Esophagus muscularis mucosa (tissue), 4 donors: ENCODE measurements at regions not wholly inside any gene's neighbourhood (a gene's known extent, or its start where the extent isn't known, plus 50 kb on each side); places are given as distances from the start of the nearest gene placed in this dataset.

Experiments used
- DNase-seq: peaks from one replicate; pipeline ENCODE4 v3.0.0-alpha.2; 2017; ENCODE audit errors: extremely low spot score
- H3K27ac ChIP-seq, 4 donors: fragments of 200-600 bp; sonication (generic); replicated peaks in 1 of 4; 1 replicate in 3 of 4; 2 replicates in 1 of 4; pipeline ENCODE4 v1.5.1; 2016 to 2019; ENCODE audit warnings: mild to moderate bottlenecking in 1 of 4
- H3K27me3 ChIP-seq, 4 donors: fragments of 200-600 bp; sonication (generic); one replicate each; pipeline versions ENCODE4 v1.5.1 to v1.6.0; 2016 to 2019
- H3K36me3 ChIP-seq, 4 donors: fragments of 200-600 bp; sonication (generic); one replicate each; pipeline ENCODE4 v1.5.1; 2016 to 2019
- H3K4me1 ChIP-seq, 4 donors: fragments of 200-600 bp; sonication (generic); one replicate each; pipeline ENCODE4 v1.5.1; 2016 to 2019
- H3K4me3 ChIP-seq, 4 donors: fragments of 200-600 bp; sonication (generic); 1 replicate in 2 of 4; 2 replicates in 2 of 4; pipeline ENCODE4 v1.5.1; 2016 to 2019; ENCODE audit warnings: mild to moderate bottlenecking in 4 of 4, moderate library complexity in 1 of 4
- H3K9me3 ChIP-seq, 4 donors: fragments of 200-600 bp; sonication (generic); 1 replicate in 3 of 4; 2 replicates in 1 of 4; pipeline ENCODE4 v1.5.1; 2016 to 2019
- EP300 ChIP-seq: sonication (generic); formaldehyde crosslinking; IDR thresholded peaks from one replicate; pipeline ENCODE4 v1.6.1; 2017; ENCODE audit warnings: antibody characterized with exemption
- POLR2A ChIP-seq: fragments of 450-650 bp; IDR thresholded peaks from one replicate; pipeline ENCODE4 v1.6.1; 2017; ENCODE audit warnings: antibody characterized with exemption, moderate library complexity, mild to moderate bottlenecking, low read depth
- POLR2AphosphoS5 ChIP-seq, 2 donors: sonication (generic); formaldehyde crosslinking; IDR thresholded peaks; one replicate each; pipeline ENCODE4 v1.6.1; 2017; ENCODE audit warnings: antibody characterized with exemption in 2 of 2
- WGBS: methylation state at CpG from one replicate; pipeline ENCODE4 v1.1.5; 2018; 5-methylcytosine and 5-hydroxymethylcytosine counted together
- intact Hi-C: fragments of 100-400 bp; cut with DNase I; formaldehyde crosslinking; loops from one replicate; pipeline ENCODE4 v1.15.1; 2023
- small RNA-seq, 3 donors: library from RNA; depleted of rRNA; stranded (forward); fragments of <200 nt; gene quantifications; one replicate each; pipeline ENCODE3, GENCODE V24; 2016
- TF ChIP-seq, protein P1 (sequence below), 3 experiments: fragments of 200-600 bp in 2 of 3; fragments of 450-650 bp in 1 of 3; sonication (generic) in 2 of 3; IDR thresholded peaks; one replicate each; pipeline ENCODE4 v1.5.1; 2017 to 2019; ENCODE audit warnings: antibody characterized with exemption in 3 of 3, mild to moderate bottlenecking in 2 of 3, moderate library complexity in 1 of 3

DNA sequence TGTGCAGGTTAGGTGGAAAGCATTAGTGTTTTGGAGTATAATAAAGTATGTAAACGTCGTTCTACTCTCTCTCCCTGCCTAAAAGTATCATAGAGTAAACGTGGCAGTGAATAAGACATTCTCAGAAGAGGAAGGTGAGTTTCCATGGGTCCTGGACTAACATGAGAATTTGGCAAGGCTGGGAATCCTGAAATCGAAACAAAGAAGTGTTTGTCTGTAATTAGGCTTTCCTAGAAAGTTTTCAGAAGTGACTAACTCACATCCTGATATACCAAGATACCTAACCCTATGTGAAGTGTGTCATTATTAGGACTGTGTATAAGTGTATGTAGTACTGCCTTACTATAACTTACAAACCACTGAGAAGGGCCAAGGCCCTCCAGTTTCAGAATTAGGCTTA, 50.7 kb upstream of the MAOA start:
- intact Hi-C loops, result no loop called here
- DNase-seq, result no peak
- WGBS, result 71% methylated on average over 4 of the region's 4 CpGs
- Histone ChIP-seq H3K27me3 (no peaks in the 10 kb centered on the region), H3K4me1 (no peaks in the 10 kb centered on the region), H3K4me3 (no peak overlapping the region), H3K27ac (no peak overlapping the region), H3K36me3 (no peaks in the 10 kb centered on the region), H3K9me3 (no peaks in the 10 kb centered on the region)
- TF ChIP-seq, protein P1, sequence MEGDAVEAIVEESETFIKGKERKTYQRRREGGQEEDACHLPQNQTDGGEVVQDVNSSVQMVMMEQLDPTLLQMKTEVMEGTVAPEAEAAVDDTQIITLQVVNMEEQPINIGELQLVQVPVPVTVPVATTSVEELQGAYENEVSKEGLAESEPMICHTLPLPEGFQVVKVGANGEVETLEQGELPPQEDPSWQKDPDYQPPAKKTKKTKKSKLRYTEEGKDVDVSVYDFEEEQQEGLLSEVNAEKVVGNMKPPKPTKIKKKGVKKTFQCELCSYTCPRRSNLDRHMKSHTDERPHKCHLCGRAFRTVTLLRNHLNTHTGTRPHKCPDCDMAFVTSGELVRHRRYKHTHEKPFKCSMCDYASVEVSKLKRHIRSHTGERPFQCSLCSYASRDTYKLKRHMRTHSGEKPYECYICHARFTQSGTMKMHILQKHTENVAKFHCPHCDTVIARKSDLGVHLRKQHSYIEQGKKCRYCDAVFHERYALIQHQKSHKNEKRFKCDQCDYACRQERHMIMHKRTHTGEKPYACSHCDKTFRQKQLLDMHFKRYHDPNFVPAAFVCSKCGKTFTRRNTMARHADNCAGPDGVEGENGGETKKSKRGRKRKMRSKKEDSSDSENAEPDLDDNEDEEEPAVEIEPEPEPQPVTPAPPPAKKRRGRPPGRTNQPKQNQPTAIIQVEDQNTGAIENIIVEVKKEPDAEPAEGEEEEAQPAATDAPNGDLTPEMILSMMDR (IDR thresholded peaks at IDR 0.05), result no peak
- no peak for TF ChIP-seq POLR2AphosphoS5 (IDR thresholded peaks at IDR 0.05)
- no peak for TF ChIP-seq EP300
- TF ChIP-seq POLR2A, result no peak

Small RNA genes lying in the stretch of these regions (small RNA-seq; reads per million reads assigned to genes)
- gene AL451086.1, result 0 reads per million in 3 donors
